NOMO-1 treated with DMSO at 0.1 percent for 48 hours (cell line): ENCODE measurements at regions not wholly inside any gene's neighbourhood (a gene's known extent, or its start where the extent isn't known, plus 50 kb on each side); places are given as distances from the start of the nearest gene placed in this dataset.

Source experiments
- DNase-seq: peaks from one replicate; lab custom pipeline; 2025; ENCODE audit not compliant: unreplicated experiment; lab: John Stamatoyannopoulos, UW

GRCh38 chr18:61679836-61680235 is 213.0 kb downstream of the RNF152 start:
- no peak for DNase-seq

- no peak for DNase-seq
These were observed 215.3 kb downstream of the RNF152 start for GRCh38 chr18:61677435-61677970.

- no peak for DNase-seq
These were observed 215.9 kb downstream of the RNF152 start for GRCh38 chr18:61676773-61677434.

- DNase-seq, result no peak
These were observed 223.5 kb downstream of the RNF152 start for GRCh38 chr18:61669320-61669719.

- no peak for DNase-seq
These were observed 225.8 kb downstream of the RNF152 start for GRCh38 chr18:61666876-61667590.

GRCh38 chr18:61664419-61665084 is 228.3 kb downstream of the RNF152 start:
- DNase-seq, result no peak

- no peak for DNase-seq
These were observed 230.1 kb downstream of the RNF152 start for GRCh38 chr18:61662726-61663125.

GRCh38 chr18:61658431-61658830 is 234.4 kb downstream of the RNF152 start:
- DNase-seq, result no peak

- no peak for DNase-seq
These were observed 235.6 kb downstream of the RNF152 start for GRCh38 chr18:61657066-61657732.

GRCh38 chr18:61655630-61656029 is 237.2 kb downstream of the RNF152 start:
- no peak for DNase-seq

GRCh38 chr18:61653823-61654551 is 238.8 kb downstream of the RNF152 start:
- DNase-seq, result no peak

GRCh38 chr18:61651880-61652268 is 240.9 kb downstream of the RNF152 start:
- no peak for DNase-seq

- DNase-seq, result no peak
These were observed 241.5 kb downstream of the RNF152 start for GRCh38 chr18:61651145-61651879.

GRCh38 chr18:61643884-61644647 is 248.7 kb downstream of the RNF152 start:
- peak; percentile 5 for DNase-seq

GRCh38 chr18:61639886-61640285 is 252.9 kb downstream of the RNF152 start:
- no peak for DNase-seq

- DNase-seq, result no peak
These were observed 254.8 kb downstream of the RNF152 start for GRCh38 chr18:61637905-61638595.

GRCh38 chr18:61637319-61637718 is 255.5 kb downstream of the RNF152 start:
- no peak for DNase-seq

- no peak for DNase-seq
These were observed 256.8 kb downstream of the RNF152 start for GRCh38 chr18:61635901-61636528.
